SK-N-MC (cell line): ENCODE measurements at regions not wholly inside any gene's neighbourhood (a gene's known extent, or its start where the extent isn't known, plus 50 kb on each side); places are given as distances from the start of the nearest gene placed in this dataset.

ENCODE experiments used
- DNase-seq: peaks from one replicate; pipeline ENCODE4 v3.0.0-alpha.2; 2011; ENCODE audit warnings: low read depth, low spot score
- H3K27ac ChIP-seq: fragments of 200-600 bp; sonication (generic); 2 replicates; pipeline ENCODE4 v1.5.1; 2016; ENCODE audit warnings: mixed run types
- H3K36me3 ChIP-seq: fragments of 200-600 bp; sonication (generic); 2 replicates; pipeline ENCODE4 v1.6.1; 2017; ENCODE audit warnings: antibody characterized with exemption, low read length, mixed read lengths; ENCODE audit not compliant: insufficient read depth
- H3K4me3 ChIP-seq: fragments of 200-600 bp; sonication (generic); 2 replicates; pipeline ENCODE4 v1.5.1; 2016
- H3K9ac ChIP-seq: fragments of 200-600 bp; sonication (generic); 2 replicates; pipeline ENCODE4 v1.8.0; 2017; ENCODE audit warnings: mixed run types, mixed read lengths; ENCODE audit not compliant: insufficient read length
- H3K9me3 ChIP-seq: fragments of 200-600 bp; sonication (generic); 2 replicates; pipeline ENCODE4 v1.6.1; 2017; ENCODE audit warnings: low read depth, mild to moderate bottlenecking, antibody characterized with exemption, low read length, moderate library complexity, mixed read lengths
- EZH2 ChIP-seq: fragments of 200-600 bp; sonication (generic); IDR thresholded peaks from one replicate; pipeline ENCODE4 v1.6.1; 2017; ENCODE audit warnings: antibody characterized with exemption
- FOXP2 ChIP-seq: optimal IDR thresholded peaks from 2 replicates; pipeline ENCODE3; 2011; ENCODE audit warnings: mild to moderate bottlenecking, moderate library complexity; ENCODE audit not compliant: insufficient read depth; ENCODE audit errors: extremely low read length, control extremely low read depth
- POLR2AphosphoS5 ChIP-seq: IDR thresholded peaks from 2 replicates; pipeline ENCODE4 v1.6.1; 2012; ENCODE audit warnings: mild to moderate bottlenecking, low read depth, low read length, borderline replicate concordance

DNA sequence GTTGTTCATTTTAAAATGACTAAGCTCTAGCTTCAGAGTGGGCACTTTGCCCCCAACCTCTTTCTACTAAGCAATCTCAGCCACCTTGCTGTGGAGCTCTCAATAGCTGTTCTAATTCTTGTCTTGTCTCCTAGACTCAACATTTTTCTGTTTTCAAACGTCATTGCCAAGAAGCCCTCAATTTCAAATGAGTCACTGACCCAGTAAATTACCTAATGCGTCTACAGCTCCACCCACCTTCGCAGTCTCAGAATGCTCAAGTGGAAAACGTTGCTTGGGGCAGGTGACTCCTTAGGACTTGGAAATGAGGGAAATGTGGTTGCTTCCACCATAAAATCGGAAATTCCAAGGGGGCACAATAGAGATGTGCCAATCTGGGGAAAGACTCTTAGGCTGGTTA, 59.0 kb downstream of the ING2 start:
- no peak overlapping the region for H3K27ac ChIP-seq
- DNase-seq: no peak
- no peaks in the 10 kb centered on the region for H3K36me3 ChIP-seq

DNA sequence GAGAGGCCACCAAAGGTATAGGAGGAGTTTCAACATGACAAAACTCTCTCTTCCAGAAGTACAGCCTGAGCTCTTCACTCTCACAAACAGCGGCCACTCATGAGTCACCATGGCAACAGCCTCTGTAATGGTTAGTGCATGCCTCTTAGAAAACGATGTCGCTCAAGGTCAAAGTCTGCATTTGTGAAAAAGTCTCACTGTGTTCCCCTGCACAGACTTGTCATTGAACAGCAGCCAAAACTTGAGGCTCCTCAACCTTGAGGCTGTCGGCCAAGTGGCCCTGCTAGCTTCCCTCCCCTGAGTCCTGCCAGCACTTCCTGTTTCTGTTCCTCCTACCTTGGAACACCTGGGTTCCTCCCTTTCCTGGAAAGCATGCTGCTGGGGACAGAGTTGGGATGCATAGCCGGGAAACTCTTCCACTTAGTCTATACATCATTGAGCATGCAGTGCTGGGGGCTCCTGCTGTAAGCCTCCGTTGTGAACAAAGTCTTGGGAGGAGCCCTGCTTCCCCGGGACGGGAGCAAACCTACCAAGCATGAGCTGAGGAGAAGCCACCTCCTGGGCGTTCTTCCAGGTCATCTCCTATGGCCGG, 66.6 kb downstream of the ING2 start:
- no peak for TF ChIP-seq EZH2
- no peak for TF ChIP-seq POLR2AphosphoS5
- TF ChIP-seq FOXP2: no peak
- DNase-seq: no peak
- Histone ChIP-seq H3K4me3 (no peak overlapping the region), H3K9ac (no peak overlapping the region), H3K36me3 (no peaks in the 10 kb centered on the region), H3K9me3 (no peaks in the 10 kb centered on the region), H3K27ac (no peak overlapping the region)

More for the DNA sequence above, 59.0 kb downstream of the ING2 start:
- Histone ChIP-seq H3K9me3 (no peaks in the 10 kb centered on the region), H3K9ac (no peak overlapping the region), H3K4me3 (no peak overlapping the region)
- TF ChIP-seq EZH2: no peak
- TF ChIP-seq POLR2AphosphoS5: no peak
- TF ChIP-seq FOXP2: no peak

DNA sequence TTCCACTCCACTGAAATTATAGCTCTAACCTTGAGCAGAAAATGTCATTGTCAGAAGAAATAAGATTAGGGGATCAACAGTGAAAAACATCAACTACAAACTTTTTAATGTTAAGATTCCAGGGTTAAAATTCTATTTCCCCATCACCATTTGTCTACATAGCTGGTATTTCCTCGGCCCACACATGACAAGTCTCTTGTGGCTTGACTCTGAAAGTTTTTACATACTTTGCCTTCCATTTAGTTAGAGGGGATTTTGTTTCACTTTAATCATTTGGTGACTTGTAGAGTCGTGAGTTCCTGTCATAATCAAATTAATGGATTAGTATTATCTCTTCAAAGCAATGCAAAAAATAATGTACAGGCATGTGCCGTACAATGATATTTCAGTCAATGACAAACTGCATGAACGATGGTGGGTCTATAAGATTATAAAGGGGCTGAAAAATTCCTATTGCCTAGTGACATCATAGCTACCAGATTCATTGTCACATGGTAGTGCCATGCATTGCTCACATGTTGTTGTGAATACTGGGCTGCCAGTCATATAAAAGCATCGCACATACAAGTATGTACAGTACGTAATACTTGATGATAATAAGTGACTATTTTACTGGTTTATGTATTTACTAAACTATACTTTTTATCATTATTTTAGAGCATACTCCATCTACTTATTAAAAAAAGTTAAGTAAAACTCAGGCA, 72.0 kb downstream of the ING2 start:
- H3K27ac ChIP-seq: no peak overlapping the region
- H3K4me3 ChIP-seq: no peak overlapping the region
- no peak overlapping the region for H3K9ac ChIP-seq
- H3K9me3 ChIP-seq: no peaks in the 10 kb centered on the region
- DNase-seq: no peak
- no peaks in the 10 kb centered on the region for H3K36me3 ChIP-seq
- no peak for TF ChIP-seq FOXP2
- no peak for TF ChIP-seq POLR2AphosphoS5
- no peak for TF ChIP-seq EZH2

DNA sequence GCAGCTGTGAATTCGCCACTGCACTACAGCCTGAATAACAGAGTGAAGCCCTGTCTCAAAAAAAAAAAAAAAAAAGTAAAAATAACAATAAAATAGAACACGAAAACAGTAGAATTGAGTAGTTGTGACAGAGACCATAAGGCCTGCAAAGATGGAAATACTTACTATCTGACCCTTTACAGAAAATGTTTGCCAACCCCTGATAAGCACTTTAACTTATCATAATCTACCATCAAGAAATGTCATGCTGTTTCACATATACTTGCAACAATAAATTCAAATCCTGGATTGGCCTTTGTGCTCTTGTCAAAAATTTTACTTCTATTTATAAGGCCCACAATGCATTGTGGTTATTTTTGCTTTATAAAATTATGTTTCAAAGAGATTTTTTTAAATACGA, 75.5 kb downstream of the ING2 start:
- Histone ChIP-seq H3K36me3 (no peaks in the 10 kb centered on the region), H3K4me3 (no peak overlapping the region), H3K9me3 (no peaks in the 10 kb centered on the region), H3K9ac (no peak overlapping the region), H3K27ac (no peak overlapping the region)
- TF ChIP-seq POLR2AphosphoS5 (no peak), EZH2 (no peak), FOXP2 (no peak)
- DNase-seq: no peak

DNA sequence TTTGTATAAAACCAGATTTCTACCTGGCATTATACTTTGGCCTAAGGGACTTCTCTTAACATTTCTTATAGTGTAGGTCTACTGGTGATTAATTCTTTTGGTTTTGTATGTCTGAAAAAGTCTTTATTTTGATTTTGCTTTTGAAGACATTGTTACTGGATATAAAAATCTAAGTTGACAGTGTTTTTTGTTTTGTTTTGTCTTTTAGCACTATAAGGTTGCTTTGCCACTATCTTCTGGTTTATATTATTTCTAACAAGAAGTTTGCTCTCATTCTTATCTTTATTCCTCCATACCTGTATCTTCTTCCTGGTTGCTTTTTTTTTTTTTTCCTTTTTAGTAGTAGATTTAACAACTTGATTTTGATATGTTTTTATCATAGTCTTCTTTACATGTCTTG, 76.0 kb downstream of the ING2 start:
- Histone ChIP-seq H3K36me3 (no peaks in the 10 kb centered on the region), H3K4me3 (no peak overlapping the region), H3K9me3 (no peaks in the 10 kb centered on the region), H3K27ac (no peak overlapping the region), H3K9ac (no peak overlapping the region)
- DNase-seq: no peak
- TF ChIP-seq FOXP2: no peak
- no peak for TF ChIP-seq EZH2
- TF ChIP-seq POLR2AphosphoS5: no peak

DNA sequence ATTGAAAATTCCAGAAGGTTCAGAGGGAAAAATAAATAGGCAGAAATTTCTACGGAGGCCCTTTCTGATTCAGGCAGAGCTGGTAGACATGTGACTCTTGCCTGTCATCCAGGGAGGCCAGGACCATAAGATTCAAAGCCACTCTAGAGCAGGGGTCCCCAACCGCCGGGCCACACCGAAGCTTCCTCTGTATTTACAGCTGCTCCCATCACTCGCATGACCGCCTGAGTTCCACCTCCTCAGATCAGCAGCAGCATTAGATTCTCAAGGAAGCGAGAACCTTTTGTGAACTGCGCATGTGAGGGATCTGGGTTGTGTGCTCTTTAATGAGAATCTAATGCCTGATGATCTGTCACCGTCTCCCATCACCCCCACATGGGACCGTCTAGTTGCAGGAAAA, 72.2 kb downstream of the RWDD4 start:
- Histone ChIP-seq H3K4me3 (no peak overlapping the region), H3K27ac (no peak overlapping the region; the same call in 1 of the 2 replicates), H3K9me3 (no peaks in the 10 kb centered on the region), H3K9ac (no peak overlapping the region), H3K36me3 (no peaks in the 10 kb centered on the region)
- DNase-seq: no peak
- no peak for TF ChIP-seq FOXP2
- no peak for TF ChIP-seq EZH2
- no peak for TF ChIP-seq POLR2AphosphoS5

DNA sequence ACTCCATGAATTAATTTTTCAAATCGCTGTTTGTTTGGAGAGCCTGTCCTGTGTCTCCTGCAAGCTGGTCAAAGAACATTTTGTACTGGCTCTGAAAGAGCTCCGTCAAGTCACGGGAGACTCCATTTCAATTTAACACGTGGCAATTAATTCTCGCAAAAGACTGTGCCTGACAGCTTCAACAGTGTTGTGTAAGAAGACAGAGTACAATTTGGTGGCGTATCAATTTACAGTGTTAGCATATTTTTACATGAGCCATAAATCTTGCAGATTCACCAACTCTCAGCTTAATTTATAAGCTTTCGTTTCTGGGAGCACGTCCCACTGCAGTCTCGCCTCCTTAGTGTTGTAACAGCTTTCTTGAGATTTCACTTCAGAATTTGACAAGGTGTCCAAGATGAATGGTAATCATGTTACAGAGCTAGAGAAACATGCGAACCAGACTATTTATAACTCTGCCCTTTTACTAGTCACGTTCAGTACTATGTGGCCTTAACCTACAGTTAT, 70.8 kb downstream of the RWDD4 start:
- no peaks in the 10 kb centered on the region for H3K9me3 ChIP-seq
- H3K4me3 ChIP-seq: peak overlapping the region; percentile 45
- H3K36me3 ChIP-seq: no peaks in the 10 kb centered on the region
- peak overlapping the region; percentile 27; the same call in 1 of the 2 replicates for H3K27ac ChIP-seq
- H3K9ac ChIP-seq: no peak overlapping the region
- peak; percentile 62 for DNase-seq
- TF ChIP-seq EZH2 (no peak), FOXP2 (no peak), POLR2AphosphoS5 (no peak)

DNA sequence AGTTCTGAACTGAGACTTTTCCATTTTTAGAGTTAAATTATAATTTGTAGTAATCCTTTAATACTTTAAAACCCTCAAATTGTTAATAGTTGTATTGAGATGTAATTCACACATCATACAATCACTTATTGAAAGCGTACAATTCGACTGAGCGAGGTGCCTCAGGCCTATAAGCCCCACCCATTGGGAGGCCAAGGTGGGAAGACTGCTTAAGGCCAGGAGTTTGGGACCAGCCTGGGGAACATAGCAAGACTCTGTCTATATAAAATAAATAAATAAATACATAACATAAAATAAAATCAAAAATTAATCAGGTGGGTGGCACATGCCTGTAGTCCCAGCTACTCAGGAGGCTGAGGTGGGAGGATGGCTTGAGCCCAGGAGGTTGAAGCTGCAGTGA, 70.3 kb downstream of the RWDD4 start:
- no peak for DNase-seq
- no peak for TF ChIP-seq FOXP2
- TF ChIP-seq EZH2: no peak
- no peak for TF ChIP-seq POLR2AphosphoS5
- H3K9ac ChIP-seq: no peak overlapping the region
- H3K36me3 ChIP-seq: no peaks in the 10 kb centered on the region
- H3K9me3 ChIP-seq: no peaks in the 10 kb centered on the region
- H3K4me3 ChIP-seq: peak overlapping the region; percentile 45
- no peak overlapping the region; the same call in 1 of the 2 replicates for H3K27ac ChIP-seq

DNA sequence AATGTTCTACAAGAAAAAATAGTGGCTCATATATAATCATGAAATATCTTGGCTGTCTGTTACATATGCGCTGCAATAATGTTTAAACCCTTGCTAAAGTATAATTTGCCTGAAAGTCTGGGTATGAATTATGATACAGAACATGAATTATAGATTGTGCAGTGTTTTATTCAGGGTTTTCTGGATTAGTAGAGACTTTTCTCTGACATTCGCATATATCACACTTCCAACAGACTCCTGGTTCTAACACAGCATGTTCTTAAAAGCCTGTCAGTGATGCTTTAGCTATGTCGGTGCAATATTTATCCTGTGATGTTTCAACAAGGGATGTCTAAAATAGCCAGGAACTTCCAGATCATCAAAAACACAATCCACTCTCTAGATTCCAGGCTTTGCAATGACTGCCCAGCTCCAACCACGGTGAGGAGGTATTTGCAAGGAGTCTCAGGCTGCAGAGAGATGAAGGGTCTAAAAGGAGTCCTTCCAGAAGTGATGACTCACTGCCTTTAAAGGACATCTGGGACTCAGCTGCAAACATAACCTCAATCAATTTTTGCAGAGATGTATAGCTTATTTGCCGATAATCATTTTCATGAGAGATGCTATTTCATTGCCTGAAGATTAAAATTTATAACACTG, 69.4 kb downstream of the RWDD4 start:
- H3K4me3 ChIP-seq: no peak overlapping the region
- no peaks in the 10 kb centered on the region for H3K9me3 ChIP-seq
- H3K27ac ChIP-seq: no peak overlapping the region
- no peak overlapping the region for H3K9ac ChIP-seq
- H3K36me3 ChIP-seq: no peaks in the 10 kb centered on the region
- no peak for TF ChIP-seq EZH2
- TF ChIP-seq FOXP2: no peak
- no peak for TF ChIP-seq POLR2AphosphoS5
- no peak for DNase-seq
